Tibial nerve (tissue), 4 donors: ENCODE measurements at regions not wholly inside any gene's neighbourhood (a gene's known extent, or its start where the extent isn't known, plus 50 kb on each side); places are given as distances from the start of the nearest gene placed in this dataset.

Source experiments
- DNase-seq, 2 donors: peaks; one replicate each; pipeline ENCODE4 v3.0.0-alpha.2; 2019; ENCODE audit warnings: low spot score in 2 of 2
- H3K27ac ChIP-seq, 4 donors: fragments of 200-600 bp; sonication (generic) in 3 of 4; one replicate each; pipeline ENCODE4 v1.5.1; 2017 to 2019; ENCODE audit warnings: mild to moderate bottlenecking in 1 of 4
- H3K27me3 ChIP-seq, 2 donors: fragments of 200-600 bp; sonication (generic) in 1 of 2; one replicate each; pipeline versions ENCODE4 v1.5.1 to v1.6.0; 2017 to 2019
- H3K36me3 ChIP-seq, 3 donors: fragments of 200-600 bp; sonication (generic); one replicate each; pipeline ENCODE4 v1.5.1; 2018 to 2019
- H3K4me1 ChIP-seq, 4 donors: fragments of 200-600 bp; sonication (generic) in 3 of 4; one replicate each; pipeline ENCODE4 v1.5.1; 2017 to 2019
- H3K4me3 ChIP-seq, 4 donors: fragments of 200-600 bp; sonication (generic) in 3 of 4; one replicate each; pipeline ENCODE4 v1.5.1; 2017 to 2019; ENCODE audit warnings: mild to moderate bottlenecking in 1 of 4, moderate library complexity in 1 of 4
- H3K9me3 ChIP-seq, 4 donors: fragments of 200-600 bp; sonication (generic) in 3 of 4; one replicate each; pipeline ENCODE4 v1.5.1; 2017 to 2019
- EP300 ChIP-seq, 2 donors: sonication (generic); formaldehyde crosslinking; IDR thresholded peaks; one replicate each; pipeline ENCODE4 v1.6.1; 2017; ENCODE audit warnings: antibody characterized with exemption in 2 of 2, mild to moderate bottlenecking in 1 of 2
- POLR2A ChIP-seq, 2 donors: fragments of 450-650 bp; IDR thresholded peaks; one replicate each; pipeline ENCODE4 v1.6.1; 2017; ENCODE audit warnings: antibody characterized with exemption in 2 of 2, mild to moderate bottlenecking in 2 of 2, moderate library complexity in 2 of 2
- WGBS, 2 donors: methylation state at CpG; one replicate each; pipeline ENCODE4 v1.1.5; 2018; 5-methylcytosine and 5-hydroxymethylcytosine counted together
- TF ChIP-seq, protein P1 (sequence below), 5 experiments: fragments of 200-600 bp in 3 of 5; fragments of 450-650 bp in 2 of 5; sonication (generic) in 3 of 5; IDR thresholded peaks; one replicate each; pipeline ENCODE4 v1.5.1; 2016 to 2019; ENCODE audit warnings: antibody characterized with exemption in 5 of 5, mild to moderate bottlenecking in 3 of 5, moderate library complexity in 2 of 5

DNA sequence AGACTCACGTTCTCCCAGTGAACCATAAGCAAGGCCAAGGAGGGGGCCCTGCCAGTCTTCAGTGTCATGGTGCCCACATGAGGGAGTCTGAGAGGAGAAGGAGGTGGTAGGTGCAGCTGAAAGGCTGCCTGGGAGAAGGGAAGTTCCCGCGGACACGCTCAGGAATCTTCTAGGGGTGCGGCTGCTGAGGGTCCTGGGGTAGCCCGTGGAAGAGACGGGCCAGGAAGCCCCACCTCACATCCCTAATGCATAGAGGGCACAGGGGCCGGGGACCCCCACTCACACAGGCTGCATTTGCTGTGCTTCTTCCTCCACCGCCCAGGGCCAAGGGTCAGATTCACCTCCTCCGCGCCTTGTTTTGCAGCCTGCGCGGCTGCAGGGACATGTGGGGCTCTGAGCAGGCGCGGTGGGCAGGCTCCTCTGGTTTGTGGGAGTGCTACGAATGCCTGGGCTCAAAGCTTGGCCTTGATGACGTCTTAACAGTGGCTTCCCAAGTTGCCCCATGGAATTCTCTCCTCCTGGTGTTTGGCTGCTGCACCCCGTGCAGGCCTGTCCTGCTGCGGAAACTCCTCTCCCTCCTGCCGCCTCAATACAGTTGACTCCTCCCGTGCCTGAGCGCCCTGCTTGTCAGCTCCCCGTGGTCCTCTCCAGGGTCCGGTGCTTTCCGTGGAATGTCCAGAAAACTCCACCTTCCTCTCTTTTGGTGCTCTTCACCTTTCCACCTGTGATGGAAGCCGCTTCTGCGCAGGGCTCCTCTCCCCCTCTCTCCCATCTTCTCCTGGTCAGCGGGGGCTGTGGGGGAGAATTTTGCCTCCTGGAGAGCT, 95.7 kb downstream of the VAPA start:
- Histone ChIP-seq H3K4me3 (no peak overlapping the region), H3K36me3 (no peaks in the 10 kb centered on the region), H3K27me3 (no peaks in the 10 kb centered on the region), H3K9me3 (no peaks in the 10 kb centered on the region), H3K27ac (peak overlapping the region; percentile 78 to 94 (median 92)), H3K4me1 (peaks cover 0 to 44% (median 20%) of the 10 kb centered on the region in 4 donors)
- WGBS, 2 donors = 93 to 94% methylated on average over 25 to 28 of the region's 28 CpGs
- TF ChIP-seq, protein P1, sequence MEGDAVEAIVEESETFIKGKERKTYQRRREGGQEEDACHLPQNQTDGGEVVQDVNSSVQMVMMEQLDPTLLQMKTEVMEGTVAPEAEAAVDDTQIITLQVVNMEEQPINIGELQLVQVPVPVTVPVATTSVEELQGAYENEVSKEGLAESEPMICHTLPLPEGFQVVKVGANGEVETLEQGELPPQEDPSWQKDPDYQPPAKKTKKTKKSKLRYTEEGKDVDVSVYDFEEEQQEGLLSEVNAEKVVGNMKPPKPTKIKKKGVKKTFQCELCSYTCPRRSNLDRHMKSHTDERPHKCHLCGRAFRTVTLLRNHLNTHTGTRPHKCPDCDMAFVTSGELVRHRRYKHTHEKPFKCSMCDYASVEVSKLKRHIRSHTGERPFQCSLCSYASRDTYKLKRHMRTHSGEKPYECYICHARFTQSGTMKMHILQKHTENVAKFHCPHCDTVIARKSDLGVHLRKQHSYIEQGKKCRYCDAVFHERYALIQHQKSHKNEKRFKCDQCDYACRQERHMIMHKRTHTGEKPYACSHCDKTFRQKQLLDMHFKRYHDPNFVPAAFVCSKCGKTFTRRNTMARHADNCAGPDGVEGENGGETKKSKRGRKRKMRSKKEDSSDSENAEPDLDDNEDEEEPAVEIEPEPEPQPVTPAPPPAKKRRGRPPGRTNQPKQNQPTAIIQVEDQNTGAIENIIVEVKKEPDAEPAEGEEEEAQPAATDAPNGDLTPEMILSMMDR (IDR thresholded peaks at IDR 0.05) = no peak
- TF ChIP-seq POLR2A (IDR thresholded peaks at IDR 0.05) (no peak), EP300 (IDR thresholded peaks at IDR 0.05) (no peak)
- no peak for DNase-seq

DNA sequence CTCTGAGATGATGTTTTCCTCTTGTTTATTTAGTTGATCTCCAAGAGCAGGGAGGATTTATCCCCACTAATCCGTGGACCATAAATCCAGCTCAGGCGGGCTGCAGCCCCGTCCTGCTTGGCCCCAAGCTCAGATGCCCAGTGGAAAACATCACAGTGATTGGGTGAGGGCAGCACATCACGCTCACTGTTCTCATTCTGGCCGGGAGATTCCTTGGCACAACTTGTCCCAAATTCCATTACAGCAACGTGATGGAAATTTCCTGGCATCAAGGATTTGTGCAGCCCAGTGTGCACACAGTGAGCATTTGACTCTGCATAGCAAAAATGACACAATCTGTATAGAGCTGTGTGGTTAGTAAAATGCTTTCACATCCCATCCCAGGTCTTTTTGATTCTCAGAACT, 96.8 kb downstream of the VAPA start:
- TF ChIP-seq, protein P1 (IDR thresholded peaks at IDR 0.05) = no peak
- TF ChIP-seq EP300 (IDR thresholded peaks at IDR 0.05) = peak; percentile 94 to 99
- peak in 1 of 2 donors; percentile 62 for TF ChIP-seq POLR2A (IDR thresholded peaks at IDR 0.05)
- WGBS, 2 donors = 8 to 21% methylated on average over 6 of the region's 6 CpGs
- H3K4me3 ChIP-seq = no peak overlapping the region
- peaks cover 0 to 55% (median 20%) of the 10 kb centered on the region in 4 donors for H3K4me1 ChIP-seq
- H3K9me3 ChIP-seq = no peaks in the 10 kb centered on the region
- H3K27ac ChIP-seq = peak overlapping the region; percentile 78 to 94 (median 92)
- peak; percentile 51 to 78 for DNase-seq
- H3K36me3 ChIP-seq = no peaks in the 10 kb centered on the region
- no peaks in the 10 kb centered on the region for H3K27me3 ChIP-seq

DNA sequence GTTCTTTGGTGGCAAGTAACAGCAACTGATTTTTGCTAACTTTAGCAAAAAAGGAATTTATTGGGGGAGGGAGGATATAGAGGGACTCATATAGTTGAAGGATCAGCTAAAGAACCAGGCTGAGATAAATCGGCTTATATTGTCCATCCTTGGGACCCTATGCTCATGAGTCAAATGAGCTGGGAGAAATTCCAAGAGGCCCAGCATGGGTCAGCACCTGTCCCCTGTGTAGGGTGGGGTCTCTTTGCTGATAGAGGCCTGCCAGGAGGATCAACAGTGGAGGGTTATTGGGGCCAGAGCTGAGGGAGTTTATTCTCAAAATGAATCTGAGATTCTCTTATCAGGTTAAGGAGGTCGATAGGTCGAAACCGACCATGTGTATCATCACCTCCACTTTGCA, 97.2 kb downstream of the VAPA start:
- TF ChIP-seq, protein P1 (IDR thresholded peaks at IDR 0.05) = no peak
- TF ChIP-seq EP300 (IDR thresholded peaks at IDR 0.05) (no peak), POLR2A (IDR thresholded peaks at IDR 0.05) (no peak)
- 68 to 69% methylated on average over 4 of the region's 4 CpGs for WGBS, 2 donors
- peaks cover 0 to 57% (median 23%) of the 10 kb centered on the region in 4 donors for H3K4me1 ChIP-seq
- no peak for DNase-seq
- peak overlapping the region; percentile 72 to 94 (median 92) for H3K27ac ChIP-seq
- H3K27me3 ChIP-seq = no peaks in the 10 kb centered on the region
- H3K36me3 ChIP-seq = no peaks in the 10 kb centered on the region
- H3K4me3 ChIP-seq = no peak overlapping the region
- H3K9me3 ChIP-seq = no peaks in the 10 kb centered on the region

DNA sequence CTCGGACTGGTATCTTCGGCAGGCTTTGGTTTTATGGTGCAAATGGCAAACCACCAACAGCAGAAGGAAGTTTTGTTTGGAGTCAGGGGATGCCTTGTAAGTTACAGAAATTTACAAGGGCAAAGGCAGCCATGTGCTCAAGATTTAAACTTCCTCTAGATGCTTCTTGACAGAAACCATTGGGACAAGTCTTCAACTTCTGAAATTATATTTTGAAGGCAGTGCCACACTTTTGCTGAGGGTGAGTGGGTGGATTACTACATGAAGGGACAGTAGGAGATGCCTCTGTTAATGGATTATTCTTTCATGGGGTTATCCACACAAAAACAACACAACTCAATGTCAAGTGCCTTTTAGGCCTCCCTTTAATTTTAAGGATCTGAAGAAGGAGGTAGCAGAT, 97.9 kb downstream of the VAPA start:
- H3K4me3 ChIP-seq = no peak overlapping the region
- TF ChIP-seq, protein P1 (IDR thresholded peaks at IDR 0.05) = no peak
- TF ChIP-seq EP300 (IDR thresholded peaks at IDR 0.05) (no peak), POLR2A (IDR thresholded peaks at IDR 0.05) (no peak)
- no peak for DNase-seq
- peak overlapping the region; percentile 72 to 94 (median 92) for H3K27ac ChIP-seq
- H3K4me1 ChIP-seq = peaks cover 0 to 57% (median 25%) of the 10 kb centered on the region in 4 donors
- WGBS, 2 donors = 44 to 59% methylated on average over 2 of the region's 2 CpGs
- no peaks in the 10 kb centered on the region for H3K27me3 ChIP-seq
- H3K36me3 ChIP-seq = no peaks in the 10 kb centered on the region
- H3K9me3 ChIP-seq = no peaks in the 10 kb centered on the region

DNA sequence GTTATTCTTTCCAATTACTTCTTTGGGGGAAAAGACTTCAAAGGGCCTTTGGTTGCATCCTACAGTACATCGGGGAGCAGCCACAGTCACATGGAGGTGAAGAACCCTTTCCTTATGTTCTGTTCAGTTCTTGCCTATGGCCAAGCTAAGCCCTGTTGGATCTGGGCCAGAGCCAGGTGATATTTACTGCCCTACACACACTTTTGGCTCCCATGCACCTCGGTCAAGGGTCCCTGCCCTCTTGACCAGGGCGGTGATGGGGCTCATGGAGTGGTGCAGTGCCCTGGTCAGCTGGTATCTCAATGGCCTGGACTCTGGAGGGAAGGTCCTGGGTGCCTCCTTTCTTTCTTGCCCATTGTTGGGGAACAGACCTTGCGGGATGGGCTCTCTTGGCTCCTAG, 98.7 kb downstream of the VAPA start:
- TF ChIP-seq, protein P1 (IDR thresholded peaks at IDR 0.05) = no peak
- no peak for TF ChIP-seq EP300 (IDR thresholded peaks at IDR 0.05)
- no peak for TF ChIP-seq POLR2A (IDR thresholded peaks at IDR 0.05)
- H3K9me3 ChIP-seq = no peaks in the 10 kb centered on the region
- peak overlapping the region; percentile 72 to 94 (median 92) for H3K27ac ChIP-seq
- no peaks in the 10 kb centered on the region for H3K36me3 ChIP-seq
- H3K4me1 ChIP-seq = peaks cover 0 to 60% (median 24%) of the 10 kb centered on the region in 4 donors
- no peak for DNase-seq
- H3K4me3 ChIP-seq = no peak overlapping the region
- no peaks in the 10 kb centered on the region for H3K27me3 ChIP-seq
- WGBS, 2 donors = 96% methylated on average over 4 of the region's 4 CpGs
